HepG2 (cell line): ENCODE measurements at regions not wholly inside any gene's neighbourhood (a gene's known extent, or its start where the extent isn't known, plus 50 kb on each side); places are given as distances from the start of the nearest gene placed in this dataset.

Source experiments
- ATAC-seq: fragments of 200-7000 bp; cut with Tn5 transposase; 3 replicates; pipeline ENCODE4 v1.9.1; 2020; ENCODE audit warnings: mild to moderate bottlenecking, moderate library complexity
- BruUV-seq: library from RNA; stranded (reverse); fragments of 400-500 nt; replicated peaks from 2 replicates; lab custom pipeline; 2021; lab: Mats Ljungman, UMichigan
- CTCF ChIA-PET: fragments of 300-600 bp; formaldehyde crosslinking; extraction: SDS; loops from one replicate; lab custom pipeline; 2021; ENCODE audit warnings: low total read pairs, inconsistent platforms, low intra/inter-chr PET ratio; lab: Yijun Ruan, JAX
- POLR2A ChIA-PET: fragments of 350-600 bp; sonication (Branson Sonifier 250); formaldehyde crosslinking; loops from one replicate; lab custom pipeline; 2020; ENCODE audit warnings: antibody characterized with exemption, inconsistent platforms; lab: Yijun Ruan, JAX
- DNase-seq: peaks from one replicate; pipeline ENCODE4 v3.0.0-alpha.2; 2015; ENCODE audit warnings: low spot score
- FAIRE-seq: peaks from 3 replicates; lab custom pipeline; 2011; peaks lifted over from hg19 to GRCh38; lab: Jason Lieb, UNC
- H2AFZ ChIP-seq: one replicate; pipeline ENCODE4 v1.6.1; 2011; ENCODE audit warnings: low read length, inconsistent platforms
- H3K27ac ChIP-seq: fragments of 300-600 bp; 3 replicates; pipeline ENCODE4 v1.8.0; 2011; ENCODE audit warnings: mixed run types, mild to moderate bottlenecking, mixed read lengths, low read length, inconsistent platforms; ENCODE audit not compliant: insufficient read depth; ENCODE audit errors: extremely low read length
- H3K27me3 ChIP-seq, 2 experiments: fragments of 200-600 bp in 1 of 2; 2 replicates in 1 of 2; 3 replicates in 1 of 2; pipeline versions ENCODE4 v1.6.0 to v1.8.0; 2011; ENCODE audit warnings: low read length in 2 of 2, mild to moderate bottlenecking in 2 of 2, moderate library complexity in 2 of 2, inconsistent platforms in 1 of 2; ENCODE audit not compliant: insufficient read depth in 2 of 2, control insufficient read depth in 1 of 2
- H3K36me3 ChIP-seq, 2 experiments: fragments of 200-600 bp in 1 of 2; replicated peaks in 1 of 2; 2 replicates in 1 of 2; 3 replicates in 1 of 2; pipeline versions ENCODE4 v1.5.1 to v1.8.0; 2011; ENCODE audit warnings: low read length in 2 of 2, inconsistent platforms in 1 of 2; ENCODE audit not compliant: insufficient read depth in 2 of 2, control insufficient read depth in 1 of 2
- H3K4me1 ChIP-seq: 2 replicates; pipeline ENCODE4 v1.5.1; 2012; ENCODE audit warnings: low read length, inconsistent platforms; ENCODE audit not compliant: insufficient read depth
- H3K4me2 ChIP-seq: 2 replicates; pipeline ENCODE4 v1.6.0; 2011; ENCODE audit warnings: low read depth, low read length, inconsistent platforms
- H3K4me3 ChIP-seq, 3 experiments: fragments of 200-600 bp in 1 of 3; sonication (generic), shearing (Covaris generic) in 1 of 3; replicated peaks in 1 of 3; 2 replicates each; pipeline ENCODE4 v1.5.1; 2011 to 2016; ENCODE audit warnings: low read length in 3 of 3, inconsistent platforms in 2 of 3, low read depth in 2 of 3, mild to moderate bottlenecking in 2 of 3, control low read depth in 1 of 3, mixed read lengths in 1 of 3; ENCODE audit not compliant: insufficient read depth in 1 of 3
- H3K79me2 ChIP-seq: one replicate; pipeline ENCODE4 v1.6.1; 2011; ENCODE audit warnings: low read length, inconsistent platforms; ENCODE audit not compliant: insufficient read depth
- H3K9ac ChIP-seq: 2 replicates; pipeline ENCODE4 v1.6.0; 2011; ENCODE audit warnings: mild to moderate bottlenecking, low read depth, low read length, inconsistent platforms; ENCODE audit not compliant: insufficient read depth
- H3K9me3 ChIP-seq: 2 replicates; pipeline ENCODE4 v1.5.1; 2012; ENCODE audit warnings: mild to moderate bottlenecking, low read length
- H4K20me1 ChIP-seq: 2 replicates; pipeline ENCODE4 v1.6.0; 2011; ENCODE audit warnings: inconsistent platforms, mild to moderate bottlenecking, low read length, moderate library complexity; ENCODE audit not compliant: insufficient read depth
- AKAP8 ChIP-seq: sonication (generic); formaldehyde crosslinking; IDR thresholded peaks from 2 replicates; pipeline ENCODE4 v1.5.1; 2020; ENCODE audit warnings: mild to moderate bottlenecking, missing genetic modification reagents
- ARID5B ChIP-seq: IDR thresholded peaks from 2 replicates; pipeline ENCODE4 v1.4.0; 2020; ENCODE audit warnings: mild to moderate bottlenecking, missing genetic modification reagents
- FOSL1 ChIP-seq: sonication (generic); formaldehyde crosslinking; IDR thresholded peaks from 2 replicates; pipeline ENCODE4 v1.9.0; 2021; ENCODE audit warnings: missing genetic modification reagents, borderline replicate concordance
- MAFF ChIP-seq: IDR thresholded peaks from 2 replicates; pipeline ENCODE4 v1.6.1; 2011; ENCODE audit warnings: low read depth, low read length, improper control_type of control experiment
- MAFK ChIP-seq, 2 experiments: IDR thresholded peaks in 1 of 2; conservative IDR thresholded peaks in 1 of 2; 2 replicates each; pipeline ENCODE4 v1.6.1; 2011; ENCODE audit warnings: improper control_type of control experiment in 2 of 2, low read length in 2 of 2
- WGBS: methylation state at CpG from one replicate; pipeline ENCODE4 v1.1.6; 2017; ENCODE audit warnings: low lambda C conversion rate; 5-methylcytosine and 5-hydroxymethylcytosine counted together
- in situ Hi-C: cut with HindIII; loops from 2 replicates; pipeline ENCODE4 v1.10.0; 2017; ENCODE audit warnings: low pct_unique_long_range_greater_than_20kb; ENCODE audit not compliant: extremely low pct_ligation_motif_present
- intact Hi-C: fragments of 100-400 bp; cut with micrococcal nuclease; formaldehyde crosslinking; loops from one replicate; pipeline ENCODE4 v1.10.0; 2022; ENCODE audit not compliant: unreplicated experiment

GRCh38 chr17:21842332-21843317 lies 150.3 kb downstream of the KCNJ18 start:
- DNase-seq, result no peak
- 93% methylated on average over 136 of the region's 136 CpGs for WGBS
- Histone ChIP-seq H3K36me3 (no peaks in the 10 kb centered on the region), H3K27me3 (no peaks in the 10 kb centered on the region), H3K9ac (no peak overlapping the region), H3K9me3 (peaks cover 7% of the 10 kb centered on the region; the same call in 1 of the 2 replicates), H3K4me1 (no peaks in the 10 kb centered on the region), H4K20me1 (no peaks in the 10 kb centered on the region), H3K4me2 (no peak overlapping the region), H3K27ac (no peak overlapping the region), H3K4me3 (no peak overlapping the region), H3K79me2 (no peaks in the 10 kb centered on the region), H2AFZ (no peak overlapping the region)
- intact Hi-C loops (no loop called here), in situ Hi-C loops (no loop called here)
- BruUV-seq, result no TSS peak
- ATAC-seq, result no peak
- TF ChIP-seq AKAP8 (no peak), ARID5B (no peak), FOSL1 (CRISPR knock-in tag) (no peak), MAFK (conservative IDR thresholded peaks at IDR 0.05 in 1 of 2, IDR thresholded peaks at IDR 0.05 in 1 of 2; ENCODE audit: low read length in 2 of 2) (peak; percentile 8 to 68; a peak in 2 of 4 replicates), MAFF (peak; percentile 29; the same call in 1 of the 2 replicates)
- POLR2A ChIA-PET, result no interaction called here
- CTCF ChIA-PET, result no interaction called here
- FAIRE-seq, result no peak
